HepG2 (cell line): ENCODE measurements at regions not wholly inside any gene's neighbourhood (a gene's known extent, or its start where the extent isn't known, plus 50 kb on each side); places are given as distances from the start of the nearest gene placed in this dataset.

Experiments used
- ATAC-seq: fragments of 200-7000 bp; cut with Tn5 transposase; 3 replicates; pipeline ENCODE4 v1.9.1; 2020; ENCODE audit warnings: mild to moderate bottlenecking, moderate library complexity
- BruUV-seq: library from RNA; stranded (reverse); fragments of 400-500 nt; replicated peaks from 2 replicates; lab custom pipeline; 2021; lab: Mats Ljungman, UMichigan
- CTCF ChIA-PET: fragments of 300-600 bp; formaldehyde crosslinking; extraction: SDS; loops from one replicate; lab custom pipeline; 2021; ENCODE audit warnings: low total read pairs, inconsistent platforms, low intra/inter-chr PET ratio; lab: Yijun Ruan, JAX
- POLR2A ChIA-PET: fragments of 350-600 bp; sonication (Branson Sonifier 250); formaldehyde crosslinking; loops from one replicate; lab custom pipeline; 2020; ENCODE audit warnings: antibody characterized with exemption, inconsistent platforms; lab: Yijun Ruan, JAX
- DNase-seq: peaks from one replicate; pipeline ENCODE4 v3.0.0-alpha.2; 2015; ENCODE audit warnings: low spot score
- FAIRE-seq: peaks from 3 replicates; lab custom pipeline; 2011; peaks lifted over from hg19 to GRCh38; lab: Jason Lieb, UNC
- H2AFZ ChIP-seq: one replicate; pipeline ENCODE4 v1.6.1; 2011; ENCODE audit warnings: low read length, inconsistent platforms
- H3K27ac ChIP-seq: fragments of 300-600 bp; 3 replicates; pipeline ENCODE4 v1.8.0; 2011; ENCODE audit warnings: mixed run types, mild to moderate bottlenecking, mixed read lengths, low read length, inconsistent platforms; ENCODE audit not compliant: insufficient read depth; ENCODE audit errors: extremely low read length
- H3K27me3 ChIP-seq, 2 experiments: fragments of 200-600 bp in 1 of 2; 2 replicates in 1 of 2; 3 replicates in 1 of 2; pipeline versions ENCODE4 v1.6.0 to v1.8.0; 2011; ENCODE audit warnings: low read length in 2 of 2, mild to moderate bottlenecking in 2 of 2, moderate library complexity in 2 of 2, inconsistent platforms in 1 of 2; ENCODE audit not compliant: insufficient read depth in 2 of 2, control insufficient read depth in 1 of 2
- H3K36me3 ChIP-seq, 2 experiments: fragments of 200-600 bp in 1 of 2; replicated peaks in 1 of 2; 2 replicates in 1 of 2; 3 replicates in 1 of 2; pipeline versions ENCODE4 v1.5.1 to v1.8.0; 2011; ENCODE audit warnings: low read length in 2 of 2, inconsistent platforms in 1 of 2; ENCODE audit not compliant: insufficient read depth in 2 of 2, control insufficient read depth in 1 of 2
- H3K4me1 ChIP-seq: 2 replicates; pipeline ENCODE4 v1.5.1; 2012; ENCODE audit warnings: low read length, inconsistent platforms; ENCODE audit not compliant: insufficient read depth
- H3K4me2 ChIP-seq: 2 replicates; pipeline ENCODE4 v1.6.0; 2011; ENCODE audit warnings: low read depth, low read length, inconsistent platforms
- H3K4me3 ChIP-seq, 3 experiments: fragments of 200-600 bp in 1 of 3; sonication (generic), shearing (Covaris generic) in 1 of 3; replicated peaks in 1 of 3; 2 replicates each; pipeline ENCODE4 v1.5.1; 2011 to 2016; ENCODE audit warnings: low read length in 3 of 3, inconsistent platforms in 2 of 3, low read depth in 2 of 3, mild to moderate bottlenecking in 2 of 3, control low read depth in 1 of 3, mixed read lengths in 1 of 3; ENCODE audit not compliant: insufficient read depth in 1 of 3
- H3K79me2 ChIP-seq: one replicate; pipeline ENCODE4 v1.6.1; 2011; ENCODE audit warnings: low read length, inconsistent platforms; ENCODE audit not compliant: insufficient read depth
- H3K9ac ChIP-seq: 2 replicates; pipeline ENCODE4 v1.6.0; 2011; ENCODE audit warnings: mild to moderate bottlenecking, low read depth, low read length, inconsistent platforms; ENCODE audit not compliant: insufficient read depth
- H3K9me3 ChIP-seq: 2 replicates; pipeline ENCODE4 v1.5.1; 2012; ENCODE audit warnings: mild to moderate bottlenecking, low read length
- H4K20me1 ChIP-seq: 2 replicates; pipeline ENCODE4 v1.6.0; 2011; ENCODE audit warnings: inconsistent platforms, mild to moderate bottlenecking, low read length, moderate library complexity; ENCODE audit not compliant: insufficient read depth
- CEBPB ChIP-seq: IDR thresholded peaks from 2 replicates; pipeline ENCODE4 v1.6.1; 2011; ENCODE audit warnings: low read depth, low read length, improper control_type of control experiment, borderline replicate concordance
- MIXL1 ChIP-seq: IDR thresholded peaks from 2 replicates; pipeline ENCODE4 v1.6.1; 2016
- NR2C2 ChIP-seq: sonication (generic); formaldehyde crosslinking; IDR thresholded peaks from 2 replicates; pipeline ENCODE4 v1.4.0; 2020; ENCODE audit warnings: missing genetic modification reagents, mild to moderate bottlenecking, moderate library complexity, borderline replicate concordance
- NR2F6 ChIP-seq, 2 experiments: IDR thresholded peaks; 2 replicates each; pipeline ENCODE4 v1.6.1; 2016; ENCODE audit warnings: antibody characterized with exemption in 1 of 2, mild to moderate bottlenecking in 1 of 2
- TBL1XR1 ChIP-seq: fragments of 150-350 bp; IDR thresholded peaks from 2 replicates; pipeline ENCODE4 v1.6.1; 2014; ENCODE audit warnings: borderline replicate concordance, low read length; ENCODE audit not compliant: partially characterized antibody
- ZNF605 ChIP-seq: sonication (generic); formaldehyde crosslinking; IDR thresholded peaks from 2 replicates; pipeline ENCODE4 v1.8.0; 2022; ENCODE audit warnings: mild to moderate bottlenecking, missing genetic modification reagents
- ZNF788 ChIP-seq: sonication (generic); formaldehyde crosslinking; IDR thresholded peaks from 2 replicates; pipeline ENCODE4 v1.5.0; 2020; ENCODE audit warnings: mild to moderate bottlenecking, missing genetic modification reagents, borderline replicate concordance
- ZNF891 ChIP-seq: sonication (generic); formaldehyde crosslinking; IDR thresholded peaks from 2 replicates; pipeline ENCODE4 v1.5.0; 2020; ENCODE audit warnings: mild to moderate bottlenecking, missing genetic modification reagents
- WGBS: methylation state at CpG from one replicate; pipeline ENCODE4 v1.1.6; 2017; ENCODE audit warnings: low lambda C conversion rate; 5-methylcytosine and 5-hydroxymethylcytosine counted together
- in situ Hi-C: cut with HindIII; loops from 2 replicates; pipeline ENCODE4 v1.10.0; 2017; ENCODE audit warnings: low pct_unique_long_range_greater_than_20kb; ENCODE audit not compliant: extremely low pct_ligation_motif_present
- intact Hi-C: fragments of 100-400 bp; cut with micrococcal nuclease; formaldehyde crosslinking; loops from one replicate; pipeline ENCODE4 v1.10.0; 2022; ENCODE audit not compliant: unreplicated experiment
- TF ChIP-seq, protein P1 (sequence below): sonication (generic); formaldehyde crosslinking; IDR thresholded peaks from 2 replicates; pipeline ENCODE4 v1.4.0; 2020; ENCODE audit warnings: missing genetic modification reagents, borderline replicate concordance
- TF ChIP-seq, protein P2 (sequence below): sonication (generic); formaldehyde crosslinking; IDR thresholded peaks from 2 replicates; pipeline ENCODE4 v1.4.0; 2020; ENCODE audit warnings: missing genetic modification reagents
- TF ChIP-seq, protein P3 (sequence below): sonication (generic); formaldehyde crosslinking; conservative IDR thresholded peaks from 2 replicates; pipeline ENCODE4 v1.4.0; 2020; ENCODE audit warnings: missing genetic modification reagents
- TF ChIP-seq, protein P4 (sequence below): sonication (generic); formaldehyde crosslinking; conservative IDR thresholded peaks from 2 replicates; pipeline ENCODE4 v1.8.1; 2023; ENCODE audit warnings: missing genetic modification reagents

DNA sequence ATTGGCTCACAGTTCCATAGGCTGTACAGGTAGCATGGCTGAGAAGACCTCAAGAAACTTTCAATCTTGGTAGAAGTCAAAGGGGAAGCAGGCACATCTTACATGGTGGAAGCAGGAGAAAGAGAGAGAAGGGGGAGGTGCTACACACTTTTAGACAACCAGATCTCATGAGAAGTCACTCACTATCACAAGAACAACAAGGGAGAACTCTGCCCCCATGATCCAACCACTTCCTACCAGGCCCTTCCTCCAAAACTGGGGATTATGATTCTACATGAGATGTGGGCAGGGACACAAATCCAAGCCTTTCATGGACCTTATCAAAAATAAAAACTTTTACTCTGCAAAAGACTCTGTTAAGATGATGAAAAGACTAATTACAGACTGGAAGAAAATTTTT is 183.2 kb upstream of the TRIM24 start (continued):
- TF ChIP-seq, protein P1, sequence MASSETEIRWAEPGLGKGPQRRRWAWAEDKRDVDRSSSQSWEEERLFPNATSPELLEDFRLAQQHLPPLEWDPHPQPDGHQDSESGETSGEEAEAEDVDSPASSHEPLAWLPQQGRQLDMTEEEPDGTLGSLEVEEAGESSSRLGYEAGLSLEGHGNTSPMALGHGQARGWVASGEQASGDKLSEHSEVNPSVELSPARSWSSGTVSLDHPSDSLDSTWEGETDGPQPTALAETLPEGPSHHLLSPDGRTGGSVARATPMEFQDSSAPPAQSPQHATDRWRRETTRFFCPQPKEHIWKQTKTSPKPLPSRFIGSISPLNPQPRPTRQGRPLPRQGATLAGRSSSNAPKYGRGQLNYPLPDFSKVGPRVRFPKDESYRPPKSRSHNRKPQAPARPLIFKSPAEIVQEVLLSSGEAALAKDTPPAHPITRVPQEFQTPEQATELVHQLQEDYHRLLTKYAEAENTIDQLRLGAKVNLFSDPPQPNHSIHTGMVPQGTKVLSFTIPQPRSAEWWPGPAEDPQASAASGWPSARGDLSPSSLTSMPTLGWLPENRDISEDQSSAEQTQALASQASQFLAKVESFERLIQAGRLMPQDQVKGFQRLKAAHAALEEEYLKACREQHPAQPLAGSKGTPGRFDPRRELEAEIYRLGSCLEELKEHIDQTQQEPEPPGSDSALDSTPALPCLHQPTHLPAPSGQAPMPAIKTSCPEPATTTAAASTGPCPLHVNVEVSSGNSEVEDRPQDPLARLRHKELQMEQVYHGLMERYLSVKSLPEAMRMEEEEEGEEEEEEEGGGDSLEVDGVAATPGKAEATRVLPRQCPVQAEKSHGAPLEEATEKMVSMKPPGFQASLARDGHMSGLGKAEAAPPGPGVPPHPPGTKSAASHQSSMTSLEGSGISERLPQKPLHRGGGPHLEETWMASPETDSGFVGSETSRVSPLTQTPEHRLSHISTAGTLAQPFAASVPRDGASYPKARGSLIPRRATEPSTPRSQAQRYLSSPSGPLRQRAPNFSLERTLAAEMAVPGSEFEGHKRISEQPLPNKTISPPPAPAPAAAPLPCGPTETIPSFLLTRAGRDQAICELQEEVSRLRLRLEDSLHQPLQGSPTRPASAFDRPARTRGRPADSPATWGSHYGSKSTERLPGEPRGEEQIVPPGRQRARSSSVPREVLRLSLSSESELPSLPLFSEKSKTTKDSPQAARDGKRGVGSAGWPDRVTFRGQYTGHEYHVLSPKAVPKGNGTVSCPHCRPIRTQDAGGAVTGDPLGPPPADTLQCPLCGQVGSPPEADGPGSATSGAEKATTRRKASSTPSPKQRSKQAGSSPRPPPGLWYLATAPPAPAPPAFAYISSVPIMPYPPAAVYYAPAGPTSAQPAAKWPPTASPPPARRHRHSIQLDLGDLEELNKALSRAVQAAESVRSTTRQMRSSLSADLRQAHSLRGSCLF (CRISPR knock-in tag), result no peak

DNA sequence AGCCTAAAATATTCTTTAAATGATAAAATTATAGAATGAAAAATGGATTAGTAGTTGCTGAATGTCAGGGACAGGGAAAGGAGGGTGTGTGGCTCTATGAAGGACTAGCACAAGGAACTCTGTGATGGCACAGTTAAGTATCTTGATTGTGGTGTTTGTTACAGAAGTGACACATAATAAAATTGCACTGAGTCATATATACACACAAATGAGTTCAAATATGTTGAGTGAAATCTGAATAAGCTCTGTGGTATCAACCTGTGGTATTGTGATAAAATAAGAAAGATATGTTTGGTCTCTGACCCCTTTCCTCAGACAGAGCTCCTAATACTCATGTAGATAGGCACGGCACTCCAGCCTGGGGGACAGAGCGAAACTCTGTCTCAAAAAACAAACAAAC is 181.5 kb upstream of the TRIM24 start:
- in situ Hi-C loops, result no loop called here
- DNase-seq (no peak), FAIRE-seq (no peak), ATAC-seq (no peak)
- no peaks in the 10 kb centered on the region for H3K27me3 ChIP-seq
- H2AFZ ChIP-seq, result no peak overlapping the region
- H3K4me3 ChIP-seq, result no peak overlapping the region
- H3K79me2 ChIP-seq, result no peaks in the 10 kb centered on the region
- no peaks in the 10 kb centered on the region for H3K4me1 ChIP-seq
- intact Hi-C loops, result no loop called here
- 100% methylated on average over 2 of the region's 2 CpGs for WGBS
- no TSS peak for BruUV-seq
- CTCF ChIA-PET, result no interaction called here
- no peak overlapping the region for H3K9ac ChIP-seq
- POLR2A ChIA-PET, result no interaction called here
- no peak overlapping the region for H3K27ac ChIP-seq
- no peaks in the 10 kb centered on the region for H4K20me1 ChIP-seq
- no peak overlapping the region for H3K4me2 ChIP-seq
- H3K9me3 ChIP-seq, result no peaks in the 10 kb centered on the region
- no peaks in the 10 kb centered on the region for H3K36me3 ChIP-seq
- no peak for TF ChIP-seq MIXL1
- TF ChIP-seq NR2C2 (CRISPR knock-in tag), result no peak
- TF ChIP-seq, protein P2, sequence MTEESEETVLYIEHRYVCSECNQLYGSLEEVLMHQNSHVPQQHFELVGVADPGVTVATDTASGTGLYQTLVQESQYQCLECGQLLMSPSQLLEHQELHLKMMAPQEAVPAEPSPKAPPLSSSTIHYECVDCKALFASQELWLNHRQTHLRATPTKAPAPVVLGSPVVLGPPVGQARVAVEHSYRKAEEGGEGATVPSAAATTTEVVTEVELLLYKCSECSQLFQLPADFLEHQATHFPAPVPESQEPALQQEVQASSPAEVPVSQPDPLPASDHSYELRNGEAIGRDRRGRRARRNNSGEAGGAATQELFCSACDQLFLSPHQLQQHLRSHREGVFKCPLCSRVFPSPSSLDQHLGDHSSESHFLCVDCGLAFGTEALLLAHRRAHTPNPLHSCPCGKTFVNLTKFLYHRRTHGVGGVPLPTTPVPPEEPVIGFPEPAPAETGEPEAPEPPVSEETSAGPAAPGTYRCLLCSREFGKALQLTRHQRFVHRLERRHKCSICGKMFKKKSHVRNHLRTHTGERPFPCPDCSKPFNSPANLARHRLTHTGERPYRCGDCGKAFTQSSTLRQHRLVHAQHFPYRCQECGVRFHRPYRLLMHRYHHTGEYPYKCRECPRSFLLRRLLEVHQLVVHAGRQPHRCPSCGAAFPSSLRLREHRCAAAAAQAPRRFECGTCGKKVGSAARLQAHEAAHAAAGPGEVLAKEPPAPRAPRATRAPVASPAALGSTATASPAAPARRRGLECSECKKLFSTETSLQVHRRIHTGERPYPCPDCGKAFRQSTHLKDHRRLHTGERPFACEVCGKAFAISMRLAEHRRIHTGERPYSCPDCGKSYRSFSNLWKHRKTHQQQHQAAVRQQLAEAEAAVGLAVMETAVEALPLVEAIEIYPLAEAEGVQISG (CRISPR knock-in tag), result no peak
- TF ChIP-seq ZNF788 (CRISPR knock-in tag), result no peak
- TF ChIP-seq ZNF891 (CRISPR knock-in tag), result no peak
- TF ChIP-seq CEBPB, result no peak
- TF ChIP-seq, protein P3, sequence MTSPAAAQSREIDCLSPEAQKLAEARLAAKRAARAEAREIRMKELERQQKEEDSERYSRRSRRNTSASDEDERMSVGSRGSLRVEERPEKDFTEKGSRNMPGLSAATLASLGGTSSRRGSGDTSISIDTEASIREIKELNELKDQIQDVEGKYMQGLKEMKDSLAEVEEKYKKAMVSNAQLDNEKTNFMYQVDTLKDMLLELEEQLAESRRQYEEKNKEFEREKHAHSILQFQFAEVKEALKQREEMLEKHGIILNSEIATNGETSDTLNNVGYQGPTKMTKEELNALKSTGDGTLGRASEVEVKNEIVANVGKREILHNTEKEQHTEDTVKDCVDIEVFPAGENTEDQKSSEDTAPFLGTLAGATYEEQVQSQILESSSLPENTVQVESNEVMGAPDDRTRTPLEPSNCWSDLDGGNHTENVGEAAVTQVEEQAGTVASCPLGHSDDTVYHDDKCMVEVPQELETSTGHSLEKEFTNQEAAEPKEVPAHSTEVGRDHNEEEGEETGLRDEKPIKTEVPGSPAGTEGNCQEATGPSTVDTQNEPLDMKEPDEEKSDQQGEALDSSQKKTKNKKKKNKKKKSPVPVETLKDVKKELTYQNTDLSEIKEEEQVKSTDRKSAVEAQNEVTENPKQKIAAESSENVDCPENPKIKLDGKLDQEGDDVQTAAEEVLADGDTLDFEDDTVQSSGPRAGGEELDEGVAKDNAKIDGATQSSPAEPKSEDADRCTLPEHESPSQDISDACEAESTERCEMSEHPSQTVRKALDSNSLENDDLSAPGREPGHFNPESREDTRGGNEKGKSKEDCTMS (CRISPR knock-in tag), result no peak
- TF ChIP-seq NR2F6 (IDR thresholded peaks at IDR 0.05), result no peak
- TF ChIP-seq NR2F6 (CRISPR knock-in tag; IDR thresholded peaks at IDR 0.05), result no peak
- no peak for TF ChIP-seq TBL1XR1
- TF ChIP-seq, protein P4, sequence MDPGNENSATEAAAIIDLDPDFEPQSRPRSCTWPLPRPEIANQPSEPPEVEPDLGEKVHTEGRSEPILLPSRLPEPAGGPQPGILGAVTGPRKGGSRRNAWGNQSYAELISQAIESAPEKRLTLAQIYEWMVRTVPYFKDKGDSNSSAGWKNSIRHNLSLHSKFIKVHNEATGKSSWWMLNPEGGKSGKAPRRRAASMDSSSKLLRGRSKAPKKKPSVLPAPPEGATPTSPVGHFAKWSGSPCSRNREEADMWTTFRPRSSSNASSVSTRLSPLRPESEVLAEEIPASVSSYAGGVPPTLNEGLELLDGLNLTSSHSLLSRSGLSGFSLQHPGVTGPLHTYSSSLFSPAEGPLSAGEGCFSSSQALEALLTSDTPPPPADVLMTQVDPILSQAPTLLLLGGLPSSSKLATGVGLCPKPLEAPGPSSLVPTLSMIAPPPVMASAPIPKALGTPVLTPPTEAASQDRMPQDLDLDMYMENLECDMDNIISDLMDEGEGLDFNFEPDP (CRISPR knock-in tag), result no peak
- TF ChIP-seq ZNF605, result no peak
